ENCODE measurements at regions not wholly inside any gene's neighbourhood (a gene's known extent, or its start where the extent isn't known, plus 50 kb on each side); places are given as distances from the start of the nearest gene placed in this dataset.

DNA sequence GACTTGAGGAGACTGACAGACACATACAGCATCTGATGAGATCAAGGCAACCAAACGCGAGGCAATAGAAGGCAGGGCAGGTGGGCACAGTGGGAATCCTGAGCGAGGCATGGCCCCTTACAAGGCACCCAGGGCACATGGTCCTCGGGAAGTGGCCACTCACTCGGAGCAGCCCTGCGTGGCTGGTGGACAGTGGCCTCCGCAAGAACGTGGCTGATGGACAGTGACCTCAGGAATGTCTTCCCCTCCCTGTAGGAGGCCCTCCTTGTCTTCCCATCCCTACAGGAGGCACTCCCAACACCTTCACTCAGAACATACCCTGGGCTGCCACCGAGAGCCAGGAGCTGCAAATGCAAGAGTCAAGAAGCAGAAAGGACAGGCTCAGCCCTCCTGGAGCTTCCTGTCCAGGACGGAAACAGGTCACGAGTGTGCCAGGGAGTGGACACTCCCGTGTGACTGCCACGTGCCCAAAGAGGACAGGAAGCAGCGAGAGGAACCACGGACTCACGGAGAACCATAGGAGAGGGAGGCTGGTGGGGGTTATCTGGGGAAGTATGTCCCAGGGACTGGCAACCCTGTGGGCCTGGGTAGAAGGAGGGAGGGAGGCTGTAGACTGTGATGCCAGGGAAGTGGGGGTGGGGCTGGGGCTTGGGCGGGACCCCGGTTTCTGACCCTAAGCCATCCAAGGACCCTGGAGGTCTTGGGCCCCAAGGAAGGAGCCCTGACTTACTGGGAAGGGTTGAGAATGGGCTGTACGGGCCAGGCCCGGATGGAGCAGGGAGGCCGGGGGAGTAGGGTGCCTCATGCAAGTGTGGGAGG, 321.9 kb upstream of the IRX4 start:
- DNase-seq (no peak), ATAC-seq (replicated peaks in 1 of 2) (no peak)
- Mint-ChIP-seq H3K27me3 (ENCODE audit: low read depth) (peaks cover 5% of the 10 kb centered on the region), H3K4me3 (no peak overlapping the region), H3K4me1 (ENCODE audit: low read depth) (no peaks in the 10 kb centered on the region), H3K36me3 (ENCODE audit: insufficient read depth in 2 of 2) (peaks cover 0 to 2% of the 10 kb centered on the region in 2 donors), H3K9me3 (no peaks in the 10 kb centered on the region), H3K27ac (no peak overlapping the region)

DNA sequence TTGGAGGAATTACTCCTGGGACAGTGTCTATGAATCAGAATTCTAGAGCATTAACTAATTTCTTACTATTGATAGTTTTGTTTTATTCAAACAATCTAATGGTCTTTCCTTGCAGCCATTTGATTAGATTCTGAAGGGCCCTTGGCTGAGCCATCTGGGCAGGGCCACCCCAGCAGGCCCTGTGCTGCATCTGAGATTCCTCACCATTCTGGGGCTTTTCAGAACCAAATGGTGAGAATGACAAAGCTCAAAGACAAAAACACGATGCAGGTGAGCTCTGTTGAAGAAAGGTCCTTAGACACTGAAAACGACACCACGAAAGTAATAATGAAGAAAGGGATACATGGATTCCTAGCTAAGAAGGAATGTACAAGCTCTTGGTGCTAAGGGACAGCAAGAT, 321.0 kb upstream of the IRX4 start:
- Mint-ChIP-seq H3K36me3 (ENCODE audit: insufficient read depth in 2 of 2) (peaks cover 0 to 2% of the 10 kb centered on the region in 2 donors), H3K27me3 (ENCODE audit: low read depth) (peaks cover 5% of the 10 kb centered on the region), H3K4me3 (no peak overlapping the region), H3K9me3 (no peaks in the 10 kb centered on the region), H3K4me1 (ENCODE audit: low read depth) (no peaks in the 10 kb centered on the region), H3K27ac (no peak overlapping the region)
- ATAC-seq (replicated peaks in 1 of 2) (no peak), DNase-seq (no peak)

DNA sequence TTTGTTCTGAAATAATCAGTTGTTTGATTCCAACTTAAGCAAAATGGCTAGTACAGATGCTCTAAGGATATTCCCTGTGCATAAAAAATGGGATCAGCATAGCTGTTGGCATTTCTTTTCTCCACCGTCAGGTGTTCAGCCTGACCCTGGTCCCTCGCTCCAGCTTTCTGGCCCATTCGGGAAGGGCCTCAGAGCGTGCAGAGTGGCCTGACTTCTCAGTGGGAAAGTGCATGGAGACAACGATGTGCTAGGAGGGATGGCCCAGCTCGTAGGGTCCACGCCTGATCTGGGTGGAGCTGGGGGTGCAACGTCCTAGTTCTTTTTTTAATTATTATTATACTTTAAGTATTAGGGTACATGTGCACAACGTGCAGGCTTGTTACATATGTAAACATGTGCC, 319.1 kb upstream of the IRX4 start:
- Mint-ChIP-seq H3K27ac (no peak overlapping the region), H3K4me1 (ENCODE audit: low read depth) (no peaks in the 10 kb centered on the region), H3K9me3 (no peaks in the 10 kb centered on the region), H3K4me3 (no peak overlapping the region), H3K36me3 (ENCODE audit: insufficient read depth in 2 of 2) (peaks cover 0 to 2% of the 10 kb centered on the region in 2 donors), H3K27me3 (ENCODE audit: low read depth) (peaks cover 14% of the 10 kb centered on the region)
- ATAC-seq (replicated peaks in 1 of 2): no peak
- DNase-seq: no peak

DNA sequence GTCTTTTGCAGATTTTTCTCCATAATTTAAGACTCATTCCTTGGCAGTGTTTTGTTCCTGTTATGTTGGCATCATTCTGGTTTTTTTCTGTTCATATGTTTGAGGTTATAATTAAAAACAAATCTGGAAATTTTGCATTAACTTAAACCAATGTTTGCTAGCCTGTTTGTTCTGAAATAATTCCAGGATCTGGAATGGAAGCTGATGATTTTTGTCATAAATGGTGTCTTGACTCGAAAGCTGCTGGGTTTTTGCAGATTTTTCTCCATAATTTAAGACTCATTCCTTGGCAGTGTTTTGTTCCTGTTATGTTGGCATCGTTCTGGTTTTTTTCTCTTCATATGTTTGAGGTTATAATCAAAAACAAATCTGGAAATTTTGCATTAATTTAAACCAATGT, 318.7 kb upstream of the IRX4 start:
- ATAC-seq (replicated peaks in 1 of 2) (no peak), DNase-seq (no peak)
- peaks cover 14% of the 10 kb centered on the region for H3K27me3 Mint-ChIP-seq (ENCODE audit: low read depth)
- no peak overlapping the region for H3K27ac Mint-ChIP-seq
- no peaks in the 10 kb centered on the region for H3K4me1 Mint-ChIP-seq (ENCODE audit: low read depth)
- no peaks in the 10 kb centered on the region for H3K9me3 Mint-ChIP-seq
- no peak overlapping the region for H3K4me3 Mint-ChIP-seq
- peaks cover 0 to 2% of the 10 kb centered on the region in 2 donors for H3K36me3 Mint-ChIP-seq (ENCODE audit: insufficient read depth in 2 of 2)

DNA sequence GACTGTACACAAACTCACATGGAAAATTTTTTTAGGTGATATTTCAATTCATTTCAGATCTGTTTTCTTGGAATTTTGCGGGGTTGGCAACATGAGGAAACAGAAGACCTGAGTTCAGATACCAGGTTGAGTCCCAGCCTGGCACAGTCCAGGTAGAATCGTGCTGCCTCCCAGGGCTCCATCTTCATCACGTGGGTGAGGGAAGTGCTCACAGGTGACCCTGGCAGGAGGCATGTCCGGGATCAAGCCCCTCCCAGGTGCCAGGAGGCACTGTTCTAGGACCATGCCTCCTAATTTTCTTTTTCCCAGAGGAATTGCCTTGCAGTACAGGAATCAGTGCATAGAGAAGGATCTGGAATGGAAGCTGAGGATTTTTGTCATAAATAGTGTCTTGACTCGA, 318.3 kb upstream of the IRX4 start:
- Mint-ChIP-seq H3K9me3 (peaks cover 0 to 2% of the 10 kb centered on the region in 2 donors), H3K4me3 (no peak overlapping the region), H3K27ac (no peak overlapping the region), H3K4me1 (ENCODE audit: low read depth) (no peaks in the 10 kb centered on the region), H3K36me3 (ENCODE audit: insufficient read depth in 2 of 2) (peaks cover 0 to 2% of the 10 kb centered on the region in 2 donors), H3K27me3 (ENCODE audit: low read depth) (peaks cover 14% of the 10 kb centered on the region)
- ATAC-seq (replicated peaks in 1 of 2) (no peak), DNase-seq (no peak)

DNA sequence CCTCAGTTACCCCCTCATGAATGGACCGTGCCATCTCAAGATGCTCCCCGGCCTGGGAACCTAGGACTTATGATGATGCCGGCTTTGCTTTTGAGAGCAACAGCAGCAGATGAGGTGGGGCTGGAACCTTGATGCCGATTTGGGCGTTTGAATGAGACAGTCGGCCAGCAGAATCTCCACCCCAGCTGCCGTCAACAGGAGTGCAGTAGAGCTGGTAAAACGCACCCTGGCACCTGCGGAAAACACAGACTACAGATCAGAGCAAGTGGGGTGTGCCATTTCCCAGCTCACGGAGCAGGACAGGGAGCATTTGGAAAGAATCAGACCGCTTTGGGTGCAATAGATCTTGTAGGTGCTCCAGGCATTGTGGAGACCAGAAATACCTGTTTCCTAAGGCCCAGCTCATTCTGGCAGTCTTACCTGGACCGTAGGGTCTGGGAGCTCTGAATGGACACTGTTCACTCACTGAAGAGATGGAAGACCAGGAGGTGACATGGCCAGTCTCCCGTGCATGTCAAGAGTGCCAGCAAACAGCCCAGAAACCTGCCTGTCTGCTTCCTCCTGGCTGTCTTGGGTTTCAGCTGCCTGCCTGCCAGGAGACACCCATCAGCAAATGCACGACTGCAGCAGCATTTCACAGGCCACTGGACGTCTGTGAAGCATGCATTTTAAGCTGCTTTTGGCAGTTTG, 317.7 kb upstream of the IRX4 start:
- H3K36me3 Mint-ChIP-seq (ENCODE audit: insufficient read depth in 2 of 2): peaks cover 0 to 2% of the 10 kb centered on the region in 2 donors
- no peak for ATAC-seq (replicated peaks in 1 of 2)
- peaks cover 14% of the 10 kb centered on the region for H3K27me3 Mint-ChIP-seq (ENCODE audit: low read depth)
- H3K4me1 Mint-ChIP-seq (ENCODE audit: low read depth): no peaks in the 10 kb centered on the region
- DNase-seq: no peak
- no peak overlapping the region for H3K4me3 Mint-ChIP-seq
- H3K9me3 Mint-ChIP-seq: peaks cover 0 to 5% of the 10 kb centered on the region in 2 donors
- no peak overlapping the region for H3K27ac Mint-ChIP-seq

DNA sequence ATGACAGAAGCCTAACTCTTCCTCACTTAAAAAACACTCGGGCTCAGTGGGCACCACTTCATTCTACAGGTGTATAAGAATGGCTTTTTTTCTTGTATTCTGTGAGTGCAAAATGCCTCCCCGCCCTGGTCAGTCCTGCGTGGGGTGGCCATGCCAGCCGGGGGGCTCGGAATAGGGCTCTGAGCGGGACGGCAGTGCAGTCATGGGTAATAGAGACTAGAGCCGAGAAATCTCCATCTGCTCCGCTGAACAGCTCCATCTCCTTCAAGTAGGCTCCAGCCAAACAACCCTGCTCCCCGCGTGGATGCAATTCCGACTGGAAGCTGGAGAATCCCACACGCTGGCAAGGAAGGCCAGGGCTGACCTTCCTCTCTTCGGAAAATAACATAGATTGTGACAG, 317.0 kb upstream of the IRX4 start:
- ATAC-seq (replicated peaks in 1 of 2) (no peak), DNase-seq (no peak)
- Mint-ChIP-seq H3K4me1 (ENCODE audit: low read depth) (no peaks in the 10 kb centered on the region), H3K9me3 (peaks cover 0 to 5% of the 10 kb centered on the region in 2 donors), H3K27me3 (ENCODE audit: low read depth) (peaks cover 14% of the 10 kb centered on the region), H3K4me3 (no peak overlapping the region), H3K36me3 (ENCODE audit: insufficient read depth in 2 of 2) (no peaks in the 10 kb centered on the region), H3K27ac (no peak overlapping the region)

DNA sequence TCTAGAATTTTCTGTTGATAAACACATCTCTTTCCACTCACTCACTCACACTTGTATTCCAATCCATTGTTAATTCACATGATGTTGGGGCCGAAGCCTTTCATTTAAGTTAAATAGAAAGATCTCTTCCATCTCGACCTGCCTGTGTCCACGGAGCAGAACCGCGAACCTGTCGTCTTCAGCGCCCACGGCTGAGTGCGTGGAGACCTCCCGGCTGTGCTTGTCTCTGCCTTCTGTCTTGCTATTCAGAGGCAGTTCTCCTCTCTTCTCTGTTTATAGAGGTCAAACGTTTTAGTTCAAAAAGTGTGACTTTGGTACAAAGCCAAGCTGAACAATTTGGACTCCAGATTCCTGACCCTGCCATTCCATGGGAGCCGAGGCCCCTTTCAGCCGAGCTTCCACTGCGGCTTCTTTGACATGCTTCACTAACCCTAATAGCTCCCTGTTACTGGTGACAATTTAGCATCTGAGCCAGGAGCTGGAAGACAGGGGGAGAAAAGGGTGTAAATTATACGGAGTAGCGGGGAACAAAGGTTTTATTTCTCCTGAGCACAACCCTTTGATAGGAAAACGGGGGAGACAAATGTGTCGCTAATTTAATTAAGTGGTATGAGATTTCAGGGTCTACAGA, 314.4 kb upstream of the IRX4 start:
- H3K27me3 Mint-ChIP-seq (ENCODE audit: low read depth): peaks cover 10% of the 10 kb centered on the region
- no peak for DNase-seq
- H3K36me3 Mint-ChIP-seq (ENCODE audit: insufficient read depth in 2 of 2): no peaks in the 10 kb centered on the region
- H3K4me3 Mint-ChIP-seq: no peak overlapping the region
- ATAC-seq (replicated peaks in 1 of 2): no peak
- H3K4me1 Mint-ChIP-seq (ENCODE audit: low read depth): no peaks in the 10 kb centered on the region
- H3K27ac Mint-ChIP-seq: no peak overlapping the region
- peaks cover 0 to 5% of the 10 kb centered on the region in 2 donors for H3K9me3 Mint-ChIP-seq

DNA sequence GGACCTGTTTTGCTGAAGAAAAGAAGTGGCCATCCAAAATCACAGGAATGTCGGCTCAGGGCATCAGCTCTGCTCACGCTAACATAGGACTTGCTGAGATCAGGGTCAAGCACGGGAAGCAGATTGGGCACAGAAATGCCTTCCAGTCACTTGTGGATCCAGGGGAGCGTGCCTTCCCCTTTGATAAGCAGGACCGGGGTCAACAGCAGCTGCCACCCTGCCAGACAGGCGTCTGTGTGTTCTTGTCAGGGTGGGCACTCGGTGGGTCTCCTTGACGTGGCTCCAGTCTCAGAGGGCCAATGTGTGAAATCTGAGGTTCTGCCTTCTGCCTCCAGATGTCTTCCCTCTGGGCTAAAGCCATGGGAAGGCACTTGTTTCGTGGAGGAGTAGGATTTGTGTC, 313.7 kb upstream of the IRX4 start:
- Mint-ChIP-seq H3K27ac (no peak overlapping the region), H3K4me3 (no peak overlapping the region), H3K27me3 (ENCODE audit: low read depth) (peaks cover 10% of the 10 kb centered on the region), H3K4me1 (ENCODE audit: low read depth) (no peaks in the 10 kb centered on the region), H3K9me3 (peaks cover 0 to 5% of the 10 kb centered on the region in 2 donors), H3K36me3 (ENCODE audit: insufficient read depth in 2 of 2) (no peaks in the 10 kb centered on the region)
- no peak for DNase-seq
- no peak for ATAC-seq (replicated peaks in 1 of 2)

DNA sequence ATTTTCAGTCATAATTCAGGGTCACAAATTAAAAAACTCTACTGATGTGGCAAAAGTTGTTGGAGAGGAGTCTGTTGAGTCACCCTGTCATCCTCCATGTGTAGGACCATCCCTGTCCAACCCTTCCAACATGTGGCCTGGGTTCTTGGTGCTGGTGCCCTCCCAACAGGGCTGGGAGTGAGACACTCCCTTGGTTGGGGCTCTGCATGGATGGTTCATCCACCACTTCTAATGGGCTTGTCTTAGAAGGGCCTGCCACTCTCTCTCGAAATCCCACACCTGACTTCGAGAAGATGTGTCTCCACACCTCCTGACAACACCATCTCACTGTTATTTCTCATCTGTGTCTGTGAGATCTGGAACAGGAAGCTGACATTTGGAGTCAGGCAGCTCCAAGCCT, 312.2 kb upstream of the IRX4 start:
- H3K27ac Mint-ChIP-seq: no peak overlapping the region
- no peak for ATAC-seq (replicated peaks in 1 of 2)
- H3K4me3 Mint-ChIP-seq: no peak overlapping the region
- H3K9me3 Mint-ChIP-seq: peaks cover 0 to 5% of the 10 kb centered on the region in 2 donors
- peaks cover 10% of the 10 kb centered on the region for H3K27me3 Mint-ChIP-seq (ENCODE audit: low read depth)
- DNase-seq: no peak
- no peaks in the 10 kb centered on the region for H3K36me3 Mint-ChIP-seq (ENCODE audit: insufficient read depth in 2 of 2)
- no peaks in the 10 kb centered on the region for H3K4me1 Mint-ChIP-seq (ENCODE audit: low read depth)

DNA sequence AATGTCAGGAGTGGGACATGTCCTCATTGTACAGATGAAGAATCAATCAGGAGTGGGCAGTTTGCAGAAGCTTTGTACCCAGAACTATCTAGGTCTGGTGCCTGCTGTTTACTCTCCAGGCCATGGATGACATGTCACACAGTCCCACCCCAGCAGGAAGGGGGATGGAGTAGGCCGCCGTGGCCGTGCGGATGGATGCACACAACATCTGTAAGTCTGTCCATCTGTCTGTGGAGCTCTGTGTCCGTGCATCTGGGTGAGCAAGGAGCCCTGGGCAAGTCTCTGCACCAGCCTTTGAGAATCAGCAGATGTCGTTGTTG, 311.5 kb upstream of the IRX4 start:
- Mint-ChIP-seq H3K27me3 (ENCODE audit: low read depth) (peaks cover 10% of the 10 kb centered on the region), H3K4me3 (no peak overlapping the region), H3K36me3 (ENCODE audit: insufficient read depth in 2 of 2) (no peaks in the 10 kb centered on the region), H3K4me1 (ENCODE audit: low read depth) (no peaks in the 10 kb centered on the region), H3K9me3 (peaks cover 0 to 5% of the 10 kb centered on the region in 2 donors), H3K27ac (no peak overlapping the region)
- DNase-seq: no peak
- ATAC-seq (replicated peaks in 1 of 2): no peak

DNA sequence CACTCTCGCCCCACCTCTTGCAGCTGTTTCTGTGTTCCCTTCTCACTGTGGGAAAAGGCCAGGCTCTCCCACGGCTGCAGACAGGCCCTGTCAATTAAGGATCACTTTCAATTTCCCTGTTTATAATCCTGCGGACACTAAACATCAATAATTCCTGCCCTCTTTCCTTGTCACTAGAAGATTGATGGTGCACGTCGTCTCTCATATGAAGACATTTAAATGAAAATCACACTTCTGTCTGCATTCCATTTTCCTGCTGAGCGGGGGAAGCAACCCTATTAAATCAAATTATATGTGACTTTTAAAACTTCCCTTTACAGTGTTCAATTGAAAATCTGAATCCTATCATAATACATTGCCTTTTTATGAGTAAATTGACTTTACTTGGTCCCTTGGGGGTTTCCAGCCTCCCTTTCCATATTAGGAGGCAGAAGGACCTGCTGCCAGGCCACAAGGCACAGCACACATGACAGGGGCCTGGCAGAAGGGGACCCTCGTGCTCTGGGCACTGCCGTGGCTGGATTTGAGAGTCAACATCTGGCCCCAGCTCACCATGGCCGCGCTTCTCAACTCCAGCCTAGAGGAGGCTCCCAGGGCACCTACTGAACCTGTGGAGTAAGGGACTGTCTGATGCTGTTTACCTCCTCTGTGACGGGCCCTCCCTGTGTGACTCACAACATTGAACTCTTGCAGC, 311.0 kb upstream of the IRX4 start:
- peaks cover 0 to 5% of the 10 kb centered on the region in 2 donors for H3K9me3 Mint-ChIP-seq
- no peaks in the 10 kb centered on the region for H3K4me1 Mint-ChIP-seq (ENCODE audit: low read depth)
- ATAC-seq (replicated peaks in 1 of 2) (no peak), DNase-seq (no peak)
- H3K4me3 Mint-ChIP-seq: no peak overlapping the region
- no peak overlapping the region for H3K27ac Mint-ChIP-seq
- no peaks in the 10 kb centered on the region for H3K36me3 Mint-ChIP-seq (ENCODE audit: insufficient read depth in 2 of 2)
- H3K27me3 Mint-ChIP-seq (ENCODE audit: low read depth): peaks cover 10% of the 10 kb centered on the region

DNA sequence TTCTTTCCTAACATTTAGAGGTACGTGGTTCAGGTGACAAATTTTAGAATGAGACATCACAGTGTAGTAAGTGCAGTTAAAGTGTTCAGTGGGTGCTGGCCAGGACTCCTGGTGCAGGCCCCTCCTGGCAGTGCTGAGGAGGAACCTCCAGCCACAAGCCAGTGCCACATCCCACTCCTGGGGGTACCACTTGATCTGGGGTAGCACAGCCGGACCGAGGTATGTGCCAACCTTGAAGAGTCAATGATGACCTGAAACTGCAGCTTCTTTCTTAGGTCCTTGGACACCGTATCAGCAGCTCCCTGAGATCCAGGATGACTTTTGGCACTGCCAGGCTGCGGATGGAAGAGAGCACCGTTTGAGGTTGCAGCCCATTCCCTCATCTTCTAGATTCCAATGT, 310.4 kb upstream of the IRX4 start:
- no peak for ATAC-seq (replicated peaks in 1 of 2)

More for the DNA sequence above, 310.4 kb upstream of the IRX4 start:
- no peak for DNase-seq
- H3K27me3 Mint-ChIP-seq (ENCODE audit: low read depth): peaks cover 10% of the 10 kb centered on the region
- H3K9me3 Mint-ChIP-seq: peaks cover 0 to 5% of the 10 kb centered on the region in 2 donors
- no peaks in the 10 kb centered on the region for H3K4me1 Mint-ChIP-seq (ENCODE audit: low read depth)
- H3K4me3 Mint-ChIP-seq: no peak overlapping the region
- H3K27ac Mint-ChIP-seq: no peak overlapping the region
- no peaks in the 10 kb centered on the region for H3K36me3 Mint-ChIP-seq (ENCODE audit: insufficient read depth in 2 of 2)
